ENCODE measurements at regions not wholly inside any gene's neighbourhood (a gene's known extent, or its start where the extent isn't known, plus 50 kb on each side); places are given as distances from the start of the nearest gene placed in this dataset.

GRCh38 chr5:18872978-18873377 is 1115.0 kb downstream of the CDH18 start:
- no peaks in the 10 kb centered on the region for H3K36me3 Mint-ChIP-seq (ENCODE audit: low read depth)
- no peak overlapping the region for H3K4me3 Mint-ChIP-seq
- no peaks in the 10 kb centered on the region for H3K27me3 Mint-ChIP-seq
- no peaks in the 10 kb centered on the region for H3K9me3 Mint-ChIP-seq
- ATAC-seq (replicated peaks): no peak
- no peak overlapping the region for H3K27ac Mint-ChIP-seq
- no peaks in the 10 kb centered on the region for H3K4me1 Mint-ChIP-seq

- Mint-ChIP-seq H3K27me3 (no peaks in the 10 kb centered on the region), H3K4me3 (no peak overlapping the region)
Measured at GRCh38 chr5:18876565-18876964, 1111.4 kb downstream of the CDH18 start.

GRCh38 chr5:18881615-18882014 is 1106.4 kb downstream of the CDH18 start:
- Mint-ChIP-seq H3K4me3 (no peak overlapping the region), H3K4me1 (no peaks in the 10 kb centered on the region), H3K9me3 (no peaks in the 10 kb centered on the region), H3K27ac (no peak overlapping the region), H3K27me3 (no peaks in the 10 kb centered on the region), H3K36me3 (ENCODE audit: low read depth) (no peaks in the 10 kb centered on the region)
- no peak for ATAC-seq (replicated peaks)

More at GRCh38 chr5:18876565-18876964, 1111.4 kb downstream of the CDH18 start:
- ATAC-seq (replicated peaks): no peak
- H3K27ac Mint-ChIP-seq: no peak overlapping the region
- no peaks in the 10 kb centered on the region for H3K9me3 Mint-ChIP-seq
- H3K36me3 Mint-ChIP-seq (ENCODE audit: low read depth): no peaks in the 10 kb centered on the region
- no peaks in the 10 kb centered on the region for H3K4me1 Mint-ChIP-seq

GRCh38 chr5:18882154-18882553 is 1105.8 kb downstream of the CDH18 start:
- H3K27ac Mint-ChIP-seq: no peak overlapping the region
- H3K4me3 Mint-ChIP-seq: no peak overlapping the region
- H3K9me3 Mint-ChIP-seq: no peaks in the 10 kb centered on the region

GRCh38 chr5:18888821-18889220 is 1099.2 kb downstream of the CDH18 start:
- Mint-ChIP-seq H3K27ac (no peak overlapping the region), H3K4me3 (no peak overlapping the region), H3K4me1 (no peaks in the 10 kb centered on the region), H3K27me3 (no peaks in the 10 kb centered on the region), H3K36me3 (ENCODE audit: low read depth) (no peaks in the 10 kb centered on the region), H3K9me3 (peaks cover 4% of the 10 kb centered on the region)
- ATAC-seq (replicated peaks): no peak

More at GRCh38 chr5:18882154-18882553, 1105.8 kb downstream of the CDH18 start:
- no peak for ATAC-seq (replicated peaks)
- Mint-ChIP-seq H3K36me3 (ENCODE audit: low read depth) (no peaks in the 10 kb centered on the region), H3K27me3 (no peaks in the 10 kb centered on the region), H3K4me1 (no peaks in the 10 kb centered on the region)

GRCh38 chr5:18900644-18901043 is 1087.4 kb downstream of the CDH18 start:
- no peaks in the 10 kb centered on the region for H3K36me3 Mint-ChIP-seq (ENCODE audit: low read depth)
- H3K4me1 Mint-ChIP-seq: no peaks in the 10 kb centered on the region
- no peaks in the 10 kb centered on the region for H3K27me3 Mint-ChIP-seq
- no peaks in the 10 kb centered on the region for H3K9me3 Mint-ChIP-seq
- H3K27ac Mint-ChIP-seq: no peak overlapping the region
- no peak for ATAC-seq (replicated peaks)
- H3K4me3 Mint-ChIP-seq: no peak overlapping the region

GRCh38 chr5:18920966-18921365 is 1067.0 kb downstream of the CDH18 start:
- Mint-ChIP-seq H3K36me3 (ENCODE audit: low read depth) (no peaks in the 10 kb centered on the region), H3K9me3 (no peaks in the 10 kb centered on the region), H3K27ac (no peak overlapping the region), H3K4me1 (no peaks in the 10 kb centered on the region), H3K4me3 (no peak overlapping the region), H3K27me3 (no peaks in the 10 kb centered on the region)
- no peak for ATAC-seq (replicated peaks)

GRCh38 chr5:18932081-18932480 is 1055.9 kb downstream of the CDH18 start:
- Mint-ChIP-seq H3K4me3 (no peak overlapping the region), H3K27me3 (no peaks in the 10 kb centered on the region), H3K9me3 (no peaks in the 10 kb centered on the region), H3K36me3 (ENCODE audit: low read depth) (no peaks in the 10 kb centered on the region), H3K4me1 (no peaks in the 10 kb centered on the region), H3K27ac (no peak overlapping the region)
- ATAC-seq (replicated peaks): no peak

GRCh38 chr5:18944771-18945170 is 1043.2 kb downstream of the CDH18 start:
- no peaks in the 10 kb centered on the region for H3K36me3 Mint-ChIP-seq (ENCODE audit: low read depth)
- no peak overlapping the region for H3K4me3 Mint-ChIP-seq
- no peaks in the 10 kb centered on the region for H3K27me3 Mint-ChIP-seq
- H3K27ac Mint-ChIP-seq: no peak overlapping the region
- no peak for ATAC-seq (replicated peaks)
- H3K4me1 Mint-ChIP-seq: no peaks in the 10 kb centered on the region
- H3K9me3 Mint-ChIP-seq: no peaks in the 10 kb centered on the region

- Mint-ChIP-seq H3K4me3 (no peak overlapping the region), H3K4me1 (no peaks in the 10 kb centered on the region), H3K27me3 (no peaks in the 10 kb centered on the region), H3K27ac (no peak overlapping the region), H3K9me3 (peaks cover 5% of the 10 kb centered on the region), H3K36me3 (ENCODE audit: low read depth) (no peaks in the 10 kb centered on the region)
- no peak for ATAC-seq (replicated peaks)
Measured at GRCh38 chr5:18954239-18954638, 1033.8 kb downstream of the CDH18 start.

- no peak for ATAC-seq (replicated peaks)
- Mint-ChIP-seq H3K27me3 (no peaks in the 10 kb centered on the region), H3K36me3 (ENCODE audit: low read depth) (no peaks in the 10 kb centered on the region), H3K4me3 (no peak overlapping the region), H3K27ac (no peak overlapping the region), H3K4me1 (no peaks in the 10 kb centered on the region), H3K9me3 (no peaks in the 10 kb centered on the region)
Measured at GRCh38 chr5:18959535-18959934, 1028.5 kb downstream of the CDH18 start.

- Mint-ChIP-seq H3K4me3 (no peak overlapping the region), H3K36me3 (ENCODE audit: low read depth) (no peaks in the 10 kb centered on the region), H3K27me3 (no peaks in the 10 kb centered on the region), H3K27ac (no peak overlapping the region), H3K9me3 (peaks cover 2% of the 10 kb centered on the region), H3K4me1 (no peaks in the 10 kb centered on the region)
- ATAC-seq (replicated peaks): no peak
Measured at GRCh38 chr5:18961234-18961633, 1026.8 kb downstream of the CDH18 start.

- Mint-ChIP-seq H3K4me3 (no peak overlapping the region), H3K27me3 (no peaks in the 10 kb centered on the region), H3K9me3 (peaks cover 4% of the 10 kb centered on the region), H3K4me1 (no peaks in the 10 kb centered on the region), H3K27ac (no peak overlapping the region), H3K36me3 (ENCODE audit: low read depth) (no peaks in the 10 kb centered on the region)
- no peak for ATAC-seq (replicated peaks)
Measured at GRCh38 chr5:18965893-18966292, 1022.1 kb downstream of the CDH18 start.

GRCh38 chr5:18967637-18968036 is 1020.4 kb downstream of the CDH18 start:
- peaks cover 4% of the 10 kb centered on the region for H3K9me3 Mint-ChIP-seq
- H3K27me3 Mint-ChIP-seq: no peaks in the 10 kb centered on the region
- no peak for ATAC-seq (replicated peaks)
- no peak overlapping the region for H3K27ac Mint-ChIP-seq
- H3K36me3 Mint-ChIP-seq (ENCODE audit: low read depth): no peaks in the 10 kb centered on the region
- H3K4me3 Mint-ChIP-seq: no peak overlapping the region
- H3K4me1 Mint-ChIP-seq: no peaks in the 10 kb centered on the region

- no peaks in the 10 kb centered on the region for H3K4me1 Mint-ChIP-seq
- H3K9me3 Mint-ChIP-seq: peaks cover 4% of the 10 kb centered on the region
- no peaks in the 10 kb centered on the region for H3K36me3 Mint-ChIP-seq (ENCODE audit: low read depth)
- no peaks in the 10 kb centered on the region for H3K27me3 Mint-ChIP-seq
- ATAC-seq (replicated peaks): no peak
- H3K4me3 Mint-ChIP-seq: no peak overlapping the region
- H3K27ac Mint-ChIP-seq: no peak overlapping the region
Measured at GRCh38 chr5:18968966-18969365, 1019.0 kb downstream of the CDH18 start.

- no peaks in the 10 kb centered on the region for H3K27me3 Mint-ChIP-seq
- no peaks in the 10 kb centered on the region for H3K4me1 Mint-ChIP-seq
- no peak for ATAC-seq (replicated peaks)
- no peaks in the 10 kb centered on the region for H3K36me3 Mint-ChIP-seq (ENCODE audit: low read depth)
- H3K4me3 Mint-ChIP-seq: no peak overlapping the region
- H3K27ac Mint-ChIP-seq: no peak overlapping the region
- H3K9me3 Mint-ChIP-seq: peaks cover 4% of the 10 kb centered on the region
Measured at GRCh38 chr5:18970000-18970399, 1018.0 kb downstream of the CDH18 start.

Data from activated T-helper 17 cell treated with anti-CD3 and anti-CD28 coated beads, Interleukin-2, amount 50 U/mL, for 72 hours (primary cell).